ENCODE measurements at regions not wholly inside any gene's neighbourhood (a gene's known extent, or its start where the extent isn't known, plus 50 kb on each side); places are given as distances from the start of the nearest gene placed in this dataset.
"Not testable (repeated sequence)": the region's sequence is repeated elsewhere in the genome, so short reads cannot be mapped to it uniquely, and the experiment has no call there.

DNA sequence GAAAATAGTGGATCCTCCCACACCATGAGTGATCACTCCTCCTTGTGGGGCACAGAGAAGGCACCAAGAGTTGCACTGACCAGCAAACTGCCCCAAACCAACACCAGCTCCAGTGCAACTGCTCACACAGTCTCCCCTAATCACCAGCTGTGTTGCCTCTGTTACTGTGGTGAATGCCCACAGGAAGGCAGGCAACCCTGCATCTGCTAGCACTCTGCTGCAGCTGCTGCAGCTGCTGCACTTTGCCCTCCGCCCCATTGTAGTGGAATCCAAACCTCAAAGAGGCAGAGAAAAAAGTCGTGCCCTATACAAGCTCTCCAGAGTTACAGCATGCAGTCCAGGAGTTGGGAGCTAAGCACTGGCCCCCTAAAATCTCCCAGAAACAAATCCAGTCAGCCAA lies 339.6 kb downstream of the TRIM36 start:
- no peak for DNase-seq (ENCODE audit: low read depth in 2 of 2, low spot score in 1 of 2)

GRCh38 chr5:114822863-114823262 lies 346.8 kb downstream of the TRIM36 start:
- no peak for DNase-seq (ENCODE audit: low read depth in 2 of 2, low spot score in 1 of 2)

DNA sequence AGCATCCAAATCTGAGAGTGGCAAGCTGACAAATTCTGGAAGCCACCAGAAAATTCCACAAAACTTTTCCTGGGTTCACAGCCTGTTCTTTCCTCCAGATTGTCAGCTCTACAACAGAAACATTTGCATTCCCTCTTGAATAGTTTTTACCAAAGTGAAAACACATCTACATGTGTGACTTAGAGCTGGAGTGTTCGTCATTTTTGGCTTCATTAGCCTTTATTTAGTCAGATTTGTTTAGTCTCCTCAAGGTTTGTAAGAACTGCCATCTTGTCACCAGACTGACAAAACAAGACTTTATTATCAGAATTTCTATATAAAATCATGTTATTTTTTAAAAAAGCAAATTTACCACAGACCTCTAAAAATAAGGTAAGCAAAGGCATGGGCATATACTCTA lies 347.3 kb downstream of the TRIM36 start:
- no peak for DNase-seq (ENCODE audit: low read depth in 2 of 2, low spot score in 1 of 2)

DNA sequence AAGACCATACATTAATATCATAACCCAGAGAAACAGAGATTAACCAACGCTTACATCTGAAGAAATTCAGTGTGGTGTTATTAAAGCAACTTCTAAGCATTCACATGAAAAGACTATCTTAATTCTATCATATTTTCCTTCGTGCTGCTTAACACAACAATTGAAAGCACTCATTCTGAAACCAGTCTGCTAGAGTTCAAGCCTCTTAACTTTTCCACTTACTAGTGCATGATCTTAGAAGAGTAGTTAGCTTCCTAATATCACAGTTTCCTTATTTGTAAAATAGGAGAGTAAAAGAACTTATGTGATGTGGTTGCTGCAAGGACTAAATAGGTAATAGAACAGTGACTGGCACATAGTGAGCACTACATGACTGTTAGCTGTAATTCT lies 379.3 kb downstream of the TRIM36 start:
- no peak for DNase-seq (ENCODE audit: low read depth in 2 of 2, low spot score in 1 of 2)

DNA sequence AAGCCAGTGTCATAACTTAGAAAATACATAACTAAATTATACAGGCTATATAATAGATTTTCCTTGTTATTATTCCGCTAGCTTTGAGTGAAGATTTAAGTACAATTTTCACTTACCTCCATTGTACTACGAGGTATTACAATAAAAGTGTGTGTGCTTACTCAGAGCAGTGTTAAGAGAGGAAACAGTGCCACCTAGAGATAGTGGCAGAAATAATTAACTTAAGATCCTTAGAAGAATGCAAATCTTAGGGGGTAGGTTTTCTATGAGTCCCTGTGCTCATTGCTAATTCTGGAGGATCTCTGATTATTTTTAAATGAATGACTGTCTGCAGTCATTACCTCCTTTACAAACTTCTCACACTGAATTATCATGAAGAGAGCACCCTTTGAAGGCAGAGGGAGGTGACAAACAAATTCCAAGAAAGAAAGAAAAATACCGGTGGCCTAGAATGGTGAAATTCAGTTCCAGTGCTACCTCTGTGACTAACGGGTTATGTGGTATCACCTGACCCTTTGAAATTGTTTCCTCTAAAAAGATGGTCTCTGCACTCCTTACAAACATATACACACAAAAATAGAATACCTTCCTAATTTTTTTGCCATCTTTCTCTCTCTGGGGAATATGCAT lies 379.8 kb downstream of the TRIM36 start:
- DNase-seq (ENCODE audit: low read depth in 2 of 2, low spot score in 1 of 2) = no peak

- DNase-seq (ENCODE audit: low read depth in 2 of 2, low spot score in 1 of 2) = no peak
Observed at GRCh38 chr5:114782869-114783268, 386.8 kb downstream of the TRIM36 start.

DNA sequence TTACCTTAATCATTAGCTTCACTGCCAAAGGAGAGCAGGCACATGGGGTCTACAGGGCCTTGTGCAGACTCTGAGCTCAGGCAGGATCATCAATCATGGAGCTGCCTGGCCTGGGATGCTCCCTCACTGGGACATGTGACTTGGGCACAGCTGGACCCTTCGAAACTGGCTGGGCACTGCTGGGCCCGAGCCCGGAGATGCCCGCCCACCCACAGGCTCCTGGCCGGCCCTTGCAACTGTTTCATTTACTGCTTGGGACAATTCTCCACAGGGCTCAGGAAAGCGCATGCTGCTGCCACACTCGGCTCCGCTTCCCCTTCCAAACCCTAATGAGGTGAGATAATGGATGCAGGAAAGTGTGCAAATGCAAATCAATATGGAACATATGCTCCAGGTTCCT lies 387.5 kb downstream of the TRIM36 start:
- no peak for DNase-seq (ENCODE audit: low read depth in 2 of 2, low spot score in 1 of 2)

- no peak for DNase-seq (ENCODE audit: low read depth in 2 of 2, low spot score in 1 of 2)
Observed at GRCh38 chr5:114780290-114780689, 389.4 kb downstream of the TRIM36 start.

DNA sequence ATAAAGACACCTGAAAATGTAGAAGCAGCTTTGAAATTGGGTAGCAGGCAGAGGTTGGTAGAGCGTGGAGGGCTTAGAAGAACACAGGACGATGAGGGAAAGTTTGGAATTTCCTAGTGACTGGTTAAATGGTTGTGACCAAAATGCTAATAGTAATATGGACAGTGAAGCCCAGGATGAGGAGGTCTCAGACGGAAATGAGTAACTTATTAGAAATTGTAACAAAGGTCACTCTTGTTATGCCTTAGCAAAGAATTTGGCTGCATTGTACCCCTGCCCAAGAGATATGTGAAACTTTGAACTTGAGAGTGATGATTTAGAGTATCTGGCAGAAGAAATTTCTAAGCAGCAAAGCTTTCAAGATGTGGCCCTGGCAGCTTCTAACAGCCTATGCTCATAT lies 382.5 kb downstream of the KCNN2 start:
- DNase-seq (ENCODE audit: low read depth in 2 of 2, low spot score in 1 of 2) = no peak

GRCh38 chr5:114734238-114734637 lies 372.4 kb downstream of the KCNN2 start:
- no peak for DNase-seq (ENCODE audit: low read depth in 2 of 2, low spot score in 1 of 2)

- DNase-seq (ENCODE audit: low read depth in 2 of 2, low spot score in 1 of 2) = no peak
Observed at GRCh38 chr5:114729986-114730385, 368.1 kb downstream of the KCNN2 start.

GRCh38 chr5:114727358-114727757 lies 365.5 kb downstream of the KCNN2 start:
- no peak for DNase-seq (ENCODE audit: low read depth in 2 of 2, low spot score in 1 of 2)

GRCh38 chr5:114726131-114726530 lies 364.3 kb downstream of the KCNN2 start:
- no peak for DNase-seq (ENCODE audit: low read depth in 2 of 2, low spot score in 1 of 2)

DNA sequence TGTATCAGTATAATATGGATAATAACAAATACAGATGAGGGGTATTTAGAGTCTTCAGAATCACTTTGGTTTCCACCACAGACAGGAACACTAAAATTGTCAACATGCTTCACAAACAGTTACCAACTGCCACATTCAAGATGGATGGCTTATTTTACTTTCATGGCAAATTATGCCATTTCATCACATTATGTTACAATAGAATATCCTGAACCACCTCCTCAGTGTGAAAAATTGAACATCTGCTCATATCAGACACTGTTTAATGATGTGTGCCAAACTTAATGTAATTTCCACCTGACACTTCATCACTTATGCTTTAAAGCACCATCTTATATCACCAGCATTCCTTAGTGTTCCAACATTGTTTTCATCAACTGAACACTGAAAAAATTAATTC lies 357.4 kb downstream of the KCNN2 start:
- DNase-seq (ENCODE audit: low read depth in 2 of 2, low spot score in 1 of 2) = no peak

DNA sequence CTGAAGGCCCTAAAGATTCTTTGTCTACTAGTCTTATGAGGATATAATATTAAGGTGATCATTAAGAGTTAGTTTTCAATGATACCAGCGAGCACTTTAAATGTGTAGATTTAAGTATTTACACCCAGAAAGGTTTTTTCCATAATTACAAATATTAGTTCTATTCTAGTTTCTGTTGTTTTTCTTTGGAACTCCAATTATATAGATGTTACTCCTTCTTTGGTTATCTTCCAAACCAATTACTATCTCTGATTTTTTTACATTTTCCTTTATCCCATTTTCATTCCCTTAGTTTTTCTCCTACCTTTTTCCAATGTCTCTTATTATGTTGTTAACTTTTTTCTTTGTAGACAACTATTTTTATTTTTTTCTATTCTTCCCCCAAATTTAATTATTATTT lies 355.1 kb downstream of the KCNN2 start:
- no peak for DNase-seq (ENCODE audit: low read depth in 2 of 2, low spot score in 1 of 2)

GRCh38 chr5:114704225-114704893 lies 342.5 kb downstream of the KCNN2 start:
- not testable (repeated sequence) for DNase-seq (ENCODE audit: low read depth in 2 of 2, low spot score in 1 of 2)

- DNase-seq (ENCODE audit: low read depth in 2 of 2, low spot score in 1 of 2) = no peak
Observed at GRCh38 chr5:114702731-114703130, 340.9 kb downstream of the KCNN2 start.

DNA sequence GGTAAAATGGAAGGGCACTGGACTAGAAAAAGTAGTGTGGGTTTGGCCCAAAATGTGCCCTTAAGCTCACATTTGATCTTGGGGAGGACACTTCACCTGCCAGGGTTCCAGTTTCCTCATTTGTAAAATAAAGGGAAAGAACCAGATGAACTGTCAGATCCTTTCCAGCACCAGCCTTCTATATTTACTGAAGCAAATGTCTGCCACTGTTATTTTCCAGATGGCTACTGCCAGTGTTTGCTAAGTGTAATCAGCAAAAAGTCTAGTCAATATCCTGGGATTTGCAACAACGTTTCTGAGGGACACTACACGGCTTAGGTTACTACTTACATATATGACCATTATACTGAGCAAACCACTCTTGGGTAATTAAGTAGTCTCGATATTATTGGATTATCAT lies 340.3 kb downstream of the KCNN2 start:
- no peak for DNase-seq (ENCODE audit: low read depth in 2 of 2, low spot score in 1 of 2)

- DNase-seq (ENCODE audit: low read depth in 2 of 2, low spot score in 1 of 2) = no peak
Observed at GRCh38 chr5:114700823-114701222, 339.0 kb downstream of the KCNN2 start.

DNA sequence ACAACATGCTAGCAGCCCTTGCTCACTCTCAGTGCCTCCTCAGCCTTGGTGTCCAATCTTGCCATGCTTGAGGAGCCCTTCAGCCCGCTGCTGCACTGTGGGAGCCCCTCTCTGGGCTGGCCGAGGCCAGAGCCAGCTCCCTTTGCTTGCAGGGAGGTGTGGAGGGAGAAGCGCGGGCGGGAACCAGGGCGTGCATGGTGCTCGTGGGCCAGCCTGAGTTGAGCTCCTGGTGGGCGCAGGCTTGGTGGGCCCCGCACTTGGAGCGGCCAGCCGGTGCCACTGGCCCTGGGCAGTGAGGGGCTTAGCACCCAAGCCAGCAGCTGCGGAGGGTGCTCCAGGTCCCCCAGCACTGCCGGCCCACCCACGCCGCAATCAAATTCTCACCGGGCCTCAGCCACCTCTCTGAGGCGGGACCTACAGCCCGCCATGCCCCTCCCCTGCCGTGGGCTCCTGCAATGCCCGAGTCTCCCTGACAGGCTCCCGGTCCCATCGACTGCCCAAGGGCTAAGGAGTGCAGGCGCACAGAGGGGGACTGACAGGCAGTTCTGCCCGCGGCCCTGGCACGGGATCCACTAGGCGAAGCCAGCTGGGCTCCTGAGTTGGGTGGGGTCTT lies 333.5 kb downstream of the KCNN2 start:
- no peak for DNase-seq (ENCODE audit: low read depth in 2 of 2, low spot score in 1 of 2)

- DNase-seq (ENCODE audit: low read depth in 2 of 2, low spot score in 1 of 2) = no peak
Observed at GRCh38 chr5:114686356-114686755, 324.5 kb downstream of the KCNN2 start.

DNA sequence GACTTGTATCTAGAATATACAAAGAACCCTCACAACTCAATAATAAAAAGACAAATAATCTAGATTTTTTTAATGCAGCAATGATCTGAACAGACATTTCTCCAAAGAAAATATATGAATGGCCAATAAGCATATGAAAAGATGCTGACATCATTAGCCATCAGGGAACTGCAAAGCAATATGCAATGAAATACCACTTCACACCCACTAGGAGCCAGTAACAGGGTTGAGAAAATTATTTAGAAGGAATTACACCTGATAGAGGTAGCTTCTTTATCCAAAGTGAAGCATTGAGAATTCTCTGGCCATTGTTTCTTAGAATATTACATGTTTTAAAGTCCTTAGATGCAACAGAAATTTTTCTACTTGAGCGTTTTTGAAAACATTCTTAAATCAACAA lies 316.9 kb downstream of the KCNN2 start:
- no peak for DNase-seq (ENCODE audit: low read depth in 2 of 2, low spot score in 1 of 2)

DNA sequence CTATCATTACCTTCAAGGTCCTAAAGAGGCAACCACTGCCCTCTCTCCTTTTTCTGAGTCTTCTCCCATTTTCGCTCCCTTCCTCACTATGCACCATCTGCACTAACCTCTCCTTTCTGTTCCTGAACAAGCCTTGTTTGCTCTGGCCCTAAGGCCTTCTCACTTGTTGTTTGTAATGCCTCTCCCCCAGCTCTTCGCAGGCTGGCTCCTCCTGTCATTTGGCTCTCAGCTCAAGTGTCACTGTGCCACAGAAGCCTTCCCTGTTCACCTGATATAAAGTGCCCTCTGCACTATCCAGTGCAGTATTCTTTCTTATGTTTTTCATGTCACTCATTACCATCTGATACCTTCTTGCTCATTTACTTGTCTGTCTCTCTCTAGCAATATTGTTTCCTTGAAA lies 303.7 kb downstream of the KCNN2 start:
- DNase-seq (ENCODE audit: low read depth in 2 of 2, low spot score in 1 of 2) = no peak

Measured in stimulated activated CD8-positive, alpha-beta memory T cell treated with anti-CD3 and anti-CD28 coated beads, Interleukin-4, amount 100 ng/mL, for 4 hours (primary cell).